Nephron progenitor cell (in vitro differentiated cells): ENCODE measurements at regions not wholly inside any gene's neighbourhood (a gene's known extent, or its start where the extent isn't known, plus 50 kb on each side); places are given as distances from the start of the nearest gene placed in this dataset.

Experiments
- DNase-seq: peaks from one replicate; pipeline ENCODE4 v3.0.0; 2021
- H3K27ac Mint-ChIP-seq: 2 replicates; pipeline ENCODE4 v1.8.0; 2021; ENCODE audit warnings: mild to moderate bottlenecking, moderate library complexity, mixed read lengths
- H3K27me3 Mint-ChIP-seq: 2 replicates; pipeline ENCODE4 v1.8.0; 2021; ENCODE audit warnings: mild to moderate bottlenecking, low read depth, mixed read lengths; ENCODE audit not compliant: poor library complexity
- H3K36me3 Mint-ChIP-seq: 2 replicates; pipeline ENCODE4 v1.8.0; 2021; ENCODE audit warnings: low read depth, mixed read lengths
- H3K4me1 Mint-ChIP-seq: 2 replicates; pipeline ENCODE4 v1.8.0; 2021; ENCODE audit warnings: mixed read lengths
- H3K4me3 Mint-ChIP-seq: 2 replicates; pipeline ENCODE4 v1.8.0; 2021; ENCODE audit warnings: mild to moderate bottlenecking, moderate library complexity, mixed read lengths
- H3K9me3 Mint-ChIP-seq: 2 replicates; pipeline ENCODE4 v1.8.0; 2021; ENCODE audit warnings: mild to moderate bottlenecking, moderate library complexity, mixed read lengths
- TF ChIP-seq, protein P1 (sequence below): fragments of 200-600 bp; sonication (generic); IDR thresholded peaks from 2 replicates; pipeline ENCODE4 v1.5.0; 2021; ENCODE audit warnings: antibody characterized with exemption

DNA sequence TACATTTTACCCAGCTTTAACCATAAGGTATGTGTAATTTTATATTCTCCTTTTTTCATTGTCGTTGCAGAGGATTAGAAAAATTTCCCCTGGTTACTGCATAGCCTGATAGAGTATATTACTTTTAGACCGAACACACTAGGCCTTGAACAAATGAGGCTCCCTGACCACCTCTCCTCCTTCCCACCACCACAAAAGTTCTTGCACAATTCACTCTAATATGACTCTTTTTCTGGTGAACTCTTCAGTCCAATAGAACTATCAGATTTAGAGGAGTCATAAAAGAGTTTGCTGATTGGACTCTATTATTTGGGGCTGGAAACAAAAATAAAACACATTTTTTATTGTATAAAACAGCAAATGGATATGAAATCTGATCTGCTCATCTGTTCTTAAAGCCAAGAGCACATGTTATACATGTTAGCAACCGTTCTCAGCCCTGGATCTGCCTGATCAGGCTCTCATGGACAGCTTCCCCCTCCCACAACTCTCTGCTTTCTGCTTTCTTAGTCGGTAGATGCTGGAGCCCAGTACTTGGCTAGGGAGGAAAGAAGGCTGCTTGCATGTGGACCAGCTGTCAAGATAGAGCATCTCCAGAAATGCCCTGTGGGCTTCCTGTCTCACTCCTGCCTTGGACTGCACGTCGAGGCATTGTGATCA is 83.5 kb downstream of the CD164 start:
- no peak overlapping the region for H3K4me3 Mint-ChIP-seq
- TF ChIP-seq, protein P1, sequence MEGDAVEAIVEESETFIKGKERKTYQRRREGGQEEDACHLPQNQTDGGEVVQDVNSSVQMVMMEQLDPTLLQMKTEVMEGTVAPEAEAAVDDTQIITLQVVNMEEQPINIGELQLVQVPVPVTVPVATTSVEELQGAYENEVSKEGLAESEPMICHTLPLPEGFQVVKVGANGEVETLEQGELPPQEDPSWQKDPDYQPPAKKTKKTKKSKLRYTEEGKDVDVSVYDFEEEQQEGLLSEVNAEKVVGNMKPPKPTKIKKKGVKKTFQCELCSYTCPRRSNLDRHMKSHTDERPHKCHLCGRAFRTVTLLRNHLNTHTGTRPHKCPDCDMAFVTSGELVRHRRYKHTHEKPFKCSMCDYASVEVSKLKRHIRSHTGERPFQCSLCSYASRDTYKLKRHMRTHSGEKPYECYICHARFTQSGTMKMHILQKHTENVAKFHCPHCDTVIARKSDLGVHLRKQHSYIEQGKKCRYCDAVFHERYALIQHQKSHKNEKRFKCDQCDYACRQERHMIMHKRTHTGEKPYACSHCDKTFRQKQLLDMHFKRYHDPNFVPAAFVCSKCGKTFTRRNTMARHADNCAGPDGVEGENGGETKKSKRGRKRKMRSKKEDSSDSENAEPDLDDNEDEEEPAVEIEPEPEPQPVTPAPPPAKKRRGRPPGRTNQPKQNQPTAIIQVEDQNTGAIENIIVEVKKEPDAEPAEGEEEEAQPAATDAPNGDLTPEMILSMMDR: no peak
- no peak overlapping the region for H3K27ac Mint-ChIP-seq
- no peaks in the 10 kb centered on the region for H3K36me3 Mint-ChIP-seq
- no peaks in the 10 kb centered on the region for H3K9me3 Mint-ChIP-seq
- DNase-seq: no peak
- H3K4me1 Mint-ChIP-seq: peaks cover 70% of the 10 kb centered on the region
- H3K27me3 Mint-ChIP-seq: peaks cover 7% of the 10 kb centered on the region

DNA sequence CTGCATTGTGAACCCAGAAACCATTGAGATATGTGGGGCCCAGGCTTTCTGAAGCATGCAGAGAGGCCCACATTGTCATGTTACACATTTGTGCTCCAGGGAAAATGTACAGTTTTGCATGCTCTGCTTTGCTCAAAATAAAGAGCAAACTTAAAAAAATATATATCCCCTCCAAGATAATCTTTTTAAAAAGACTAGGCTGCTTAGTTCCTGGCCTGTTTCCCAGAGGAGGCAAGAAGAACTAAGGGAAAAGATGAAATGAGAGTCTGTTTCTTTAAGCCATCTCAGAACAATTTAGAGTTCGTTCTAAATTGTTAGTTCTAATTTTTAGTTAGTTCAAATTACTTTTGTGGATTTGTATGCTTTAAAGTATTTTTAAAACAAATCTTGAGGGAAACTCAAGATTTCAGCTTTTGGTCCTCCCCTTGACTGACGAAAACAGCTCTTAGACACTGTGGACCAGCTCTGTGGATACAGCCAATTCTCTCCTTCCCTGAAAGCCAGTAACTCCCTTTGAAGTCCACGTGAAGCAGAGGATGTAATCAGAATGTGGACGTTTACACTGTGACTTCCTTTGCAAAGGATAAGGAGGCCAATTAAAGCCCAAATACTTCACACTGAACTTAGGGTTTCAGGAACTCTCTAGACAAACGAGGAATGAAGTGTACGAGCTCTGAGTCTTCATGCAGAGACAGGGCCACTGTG is 84.7 kb downstream of the CD164 start:
- no peak overlapping the region for H3K27ac Mint-ChIP-seq
- no peaks in the 10 kb centered on the region for H3K36me3 Mint-ChIP-seq
- H3K4me3 Mint-ChIP-seq: no peak overlapping the region
- H3K9me3 Mint-ChIP-seq: no peaks in the 10 kb centered on the region
- H3K27me3 Mint-ChIP-seq: peaks cover 8% of the 10 kb centered on the region
- TF ChIP-seq, protein P1: no peak
- peaks cover 68% of the 10 kb centered on the region for H3K4me1 Mint-ChIP-seq
- DNase-seq: no peak

DNA sequence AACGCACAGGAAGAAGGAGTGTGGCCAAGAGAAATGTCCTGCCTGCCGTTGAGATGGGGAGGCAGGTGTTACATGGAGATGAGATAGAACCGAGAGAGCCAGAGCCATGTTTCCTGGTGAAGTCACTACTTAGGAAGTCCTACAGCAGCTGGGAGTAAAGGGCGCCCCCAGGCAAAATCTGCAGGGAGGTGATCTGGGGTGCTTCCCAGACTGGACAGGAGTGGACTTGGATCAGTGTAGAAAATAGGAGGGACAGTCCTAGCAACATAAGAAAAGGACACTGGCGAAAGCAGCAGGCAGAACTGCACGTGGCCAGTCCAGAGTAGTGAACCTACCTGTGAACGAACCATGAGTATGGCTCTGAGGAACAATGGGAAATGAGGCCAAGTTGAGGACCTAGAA is 85.3 kb downstream of the CD164 start:
- no peak overlapping the region for H3K4me3 Mint-ChIP-seq
- DNase-seq: no peak

DNA sequence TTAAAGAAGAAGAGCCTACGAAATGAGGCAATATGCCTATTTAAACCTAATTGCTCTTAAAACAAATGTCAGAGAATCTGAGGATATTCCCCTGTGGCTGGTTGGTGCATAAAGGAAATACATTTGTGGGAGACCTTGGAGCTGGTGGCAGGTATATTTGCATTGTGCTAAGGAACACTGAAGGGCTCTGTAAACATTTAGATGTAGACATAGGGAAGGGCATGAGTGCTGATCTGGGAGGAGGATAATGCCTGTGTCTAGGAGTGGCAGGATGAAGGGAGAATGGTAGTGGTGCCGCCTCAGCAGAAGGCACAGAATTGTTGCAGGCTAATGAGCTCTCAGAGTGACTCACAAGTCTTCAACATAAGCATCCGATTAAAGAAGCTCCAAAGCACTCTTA is 85.8 kb downstream of the CD164 start:
- Mint-ChIP-seq H3K9me3 (no peaks in the 10 kb centered on the region), H3K27me3 (peaks cover 8% of the 10 kb centered on the region), H3K4me1 (peaks cover 63% of the 10 kb centered on the region), H3K27ac (no peak overlapping the region), H3K36me3 (no peaks in the 10 kb centered on the region), H3K4me3 (no peak overlapping the region)
- DNase-seq: no peak
- TF ChIP-seq, protein P1: no peak

More for the DNA sequence above, 85.3 kb downstream of the CD164 start:
- Mint-ChIP-seq H3K9me3 (no peaks in the 10 kb centered on the region), H3K27me3 (peaks cover 8% of the 10 kb centered on the region), H3K36me3 (no peaks in the 10 kb centered on the region), H3K27ac (no peak overlapping the region), H3K4me1 (peaks cover 63% of the 10 kb centered on the region)
- TF ChIP-seq, protein P1: no peak

DNA sequence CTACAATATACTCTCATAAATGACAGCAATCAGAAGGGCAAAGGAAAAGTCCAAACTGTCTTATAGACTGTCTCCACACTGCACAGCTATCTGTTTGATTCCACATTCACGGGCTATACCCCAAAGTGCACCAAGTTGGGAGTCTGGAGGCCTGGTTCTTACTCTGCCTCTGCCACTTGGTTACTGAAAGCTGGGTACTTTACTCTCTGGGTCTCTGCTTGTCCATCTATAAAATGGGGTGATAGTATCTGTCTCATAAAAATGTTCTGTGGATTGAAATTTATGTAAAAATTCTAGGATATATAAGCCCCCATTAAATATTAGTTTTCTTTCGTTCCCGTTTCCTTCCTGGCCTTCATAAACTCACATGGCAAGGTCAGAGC is 86.5 kb downstream of the CD164 start:
- no peak for DNase-seq
- Mint-ChIP-seq H3K27me3 (peaks cover 8% of the 10 kb centered on the region), H3K27ac (no peak overlapping the region), H3K4me3 (no peak overlapping the region), H3K4me1 (peaks cover 56% of the 10 kb centered on the region), H3K9me3 (no peaks in the 10 kb centered on the region), H3K36me3 (no peaks in the 10 kb centered on the region)
- TF ChIP-seq, protein P1: no peak
